Neutrophil (primary cell): ENCODE measurements at regions not wholly inside any gene's neighbourhood (a gene's known extent, or its start where the extent isn't known, plus 50 kb on each side); places are given as distances from the start of the nearest gene placed in this dataset.

Source experiments
- H3K27ac ChIP-seq: fragments of 200-600 bp; sonication (generic); 2 replicates; pipeline ENCODE4 v1.5.1; 2016; ENCODE audit warnings: mild to moderate bottlenecking, moderate library complexity
- H3K27me3 ChIP-seq: fragments of 200-600 bp; sonication (generic); 2 replicates; pipeline ENCODE4 v1.6.0; 2016; ENCODE audit warnings: mild to moderate bottlenecking
- H3K36me3 ChIP-seq: fragments of 200-600 bp; sonication (generic); 2 replicates; pipeline ENCODE4 v1.5.1; 2017
- H3K4me1 ChIP-seq, 2 experiments: fragments of 200-600 bp in 1 of 2; sonication (generic) in 1 of 2; 1 replicate in 1 of 2; 2 replicates in 1 of 2; pipeline versions ENCODE4 v1.5.1 to v1.6.1; 2013 to 2016; ENCODE audit warnings: low read depth in 1 of 2, low read length in 1 of 2, mild to moderate bottlenecking in 1 of 2, moderate library complexity in 1 of 2; ENCODE audit not compliant: control insufficient read depth in 1 of 2, insufficient read depth in 1 of 2
- H3K4me3 ChIP-seq, 2 experiments: fragments of 200-600 bp in 1 of 2; sonication (generic) in 1 of 2; 1 replicate in 1 of 2; 2 replicates in 1 of 2; pipeline ENCODE4 v1.5.1; 2013 to 2016; ENCODE audit warnings: low read depth in 1 of 2, low read length in 1 of 2, mild to moderate bottlenecking in 1 of 2, moderate library complexity in 1 of 2
- H3K9me3 ChIP-seq: fragments of 200-600 bp; sonication (generic); 2 replicates; pipeline ENCODE4 v1.5.1; 2016
- CTCF ChIP-seq: fragments of 200-600 bp; sonication (generic); IDR thresholded peaks from 2 replicates; pipeline ENCODE4 v1.5.1; 2016; ENCODE audit warnings: antibody characterized with exemption

- Histone ChIP-seq H3K36me3 (no peaks in the 10 kb centered on the region), H3K9me3 (no peaks in the 10 kb centered on the region), H3K4me3 (no peak overlapping the region), H3K27ac (peak overlapping the region; percentile 91), H3K4me1 (peaks cover 82 to 96% of the 10 kb centered on the region in 2 experiments), H3K27me3 (no peaks in the 10 kb centered on the region)
- no peak for TF ChIP-seq CTCF
Measured at GRCh38 chr3:71851878-71852277, 66.9 kb upstream of the PROK2 start.

- H3K36me3 ChIP-seq: no peaks in the 10 kb centered on the region
- H3K4me3 ChIP-seq: peak overlapping the region; percentile 42 to 43
- no peak for TF ChIP-seq CTCF
- H3K27me3 ChIP-seq: no peaks in the 10 kb centered on the region
- no peaks in the 10 kb centered on the region for H3K9me3 ChIP-seq
- H3K27ac ChIP-seq: peak overlapping the region; percentile 91
- peaks cover 73 to 88% of the 10 kb centered on the region in 2 experiments for H3K4me1 ChIP-seq
Measured at GRCh38 chr3:71850654-71851053, 65.7 kb upstream of the PROK2 start.

GRCh38 chr3:71849681-71850080, 64.7 kb upstream of the PROK2 start:
- no peaks in the 10 kb centered on the region for H3K27me3 ChIP-seq
- no peaks in the 10 kb centered on the region for H3K9me3 ChIP-seq
- peak overlapping the region in 1 of 2 experiments; percentile 42 for H3K4me3 ChIP-seq
- H3K36me3 ChIP-seq: no peaks in the 10 kb centered on the region
- peaks cover 72 to 88% of the 10 kb centered on the region in 2 experiments for H3K4me1 ChIP-seq
- peak overlapping the region; percentile 91 for H3K27ac ChIP-seq
- no peak for TF ChIP-seq CTCF

- H3K27ac ChIP-seq: no peak overlapping the region
- no peak for TF ChIP-seq CTCF
- no peak overlapping the region for H3K4me3 ChIP-seq
Measured at GRCh38 chr3:71847794-71848193, 62.8 kb upstream of the PROK2 start.

GRCh38 chr3:71846185-71846584, 61.2 kb upstream of the PROK2 start:
- H3K9me3 ChIP-seq: no peaks in the 10 kb centered on the region
- H3K4me1 ChIP-seq: peaks cover 75 to 91% of the 10 kb centered on the region in 2 experiments
- H3K4me3 ChIP-seq: no peak overlapping the region
- no peaks in the 10 kb centered on the region for H3K27me3 ChIP-seq
- no peaks in the 10 kb centered on the region for H3K36me3 ChIP-seq
- TF ChIP-seq CTCF: no peak
- H3K27ac ChIP-seq: no peak overlapping the region

More at GRCh38 chr3:71847794-71848193, 62.8 kb upstream of the PROK2 start:
- Histone ChIP-seq H3K27me3 (no peaks in the 10 kb centered on the region), H3K36me3 (no peaks in the 10 kb centered on the region), H3K9me3 (no peaks in the 10 kb centered on the region), H3K4me1 (peaks cover 72 to 88% of the 10 kb centered on the region in 2 experiments)

GRCh38 chr3:71843071-71843470, 58.1 kb upstream of the PROK2 start:
- Histone ChIP-seq H3K4me3 (peak overlapping the region; percentile 16 to 41), H3K27ac (peak overlapping the region; percentile 93), H3K4me1 (peaks cover 65 to 79% of the 10 kb centered on the region in 2 experiments), H3K9me3 (no peaks in the 10 kb centered on the region), H3K36me3 (no peaks in the 10 kb centered on the region), H3K27me3 (no peaks in the 10 kb centered on the region)
- TF ChIP-seq CTCF: no peak
